OCI-LY1 (cell line): ENCODE measurements at regions not wholly inside any gene's neighbourhood (a gene's known extent, or its start where the extent isn't known, plus 50 kb on each side); places are given as distances from the start of the nearest gene placed in this dataset.

Experiments
- H2AFZ ChIP-seq: fragments of 200-600 bp; sonication (generic), shearing (Covaris generic); 2 replicates; pipeline ENCODE4 v1.6.0; 2014; ENCODE audit warnings: antibody characterized with exemption, mild to moderate bottlenecking, low read length
- H3F3A ChIP-seq: fragments of 200-600 bp; sonication (generic), shearing (Covaris generic); 2 replicates; pipeline ENCODE4 v1.6.0; 2014; ENCODE audit warnings: mild to moderate bottlenecking, antibody characterized with exemption, low read length, moderate library complexity; ENCODE audit not compliant: insufficient read depth
- H3K27ac ChIP-seq: fragments of 200-600 bp; sonication (generic); 2 replicates; pipeline ENCODE4 v1.5.1; 2014; ENCODE audit warnings: low read length, mixed run types, mild to moderate bottlenecking, low read depth; ENCODE audit not compliant: poor library complexity, severe bottlenecking
- H3K27me3 ChIP-seq: fragments of 200-600 bp; sonication (generic); 2 replicates; pipeline ENCODE4 v1.6.0; 2014; ENCODE audit warnings: antibody characterized with exemption, mild to moderate bottlenecking, low read length, moderate library complexity; ENCODE audit not compliant: insufficient read depth
- H3K36me3 ChIP-seq: fragments of 200-600 bp; sonication (generic); 2 replicates; pipeline ENCODE4 v1.6.1; 2014; ENCODE audit warnings: mild to moderate bottlenecking, antibody characterized with exemption, low read length, moderate library complexity, mixed read lengths; ENCODE audit not compliant: insufficient read depth
- H3K4me1 ChIP-seq: fragments of 200-600 bp; sonication (generic); 2 replicates; pipeline ENCODE4 v1.5.1; 2014; ENCODE audit warnings: mild to moderate bottlenecking, low read length, moderate library complexity; ENCODE audit not compliant: insufficient read depth, severe bottlenecking
- H3K4me2 ChIP-seq: fragments of 200-600 bp; sonication (generic), shearing (Covaris generic); 2 replicates; pipeline ENCODE4 v1.6.1; 2014; ENCODE audit warnings: low read length
- H3K4me3 ChIP-seq: fragments of 200-600 bp; sonication (generic); 2 replicates; pipeline ENCODE4 v1.5.1; 2014; ENCODE audit warnings: low read length, low read depth, mild to moderate bottlenecking, mixed read lengths; ENCODE audit not compliant: poor library complexity, severe bottlenecking
- H3K79me2 ChIP-seq: fragments of 200-600 bp; shearing (Covaris generic); 2 replicates; pipeline ENCODE4 v1.6.1; 2016; ENCODE audit warnings: mixed run types, low read length, mixed read lengths; ENCODE audit not compliant: insufficient read depth
- H3K9ac ChIP-seq: fragments of 200-600 bp; sonication (generic), shearing (Covaris generic); 2 replicates; pipeline ENCODE4 v1.6.1; 2014; ENCODE audit warnings: mild to moderate bottlenecking, low read length, mixed read lengths
- H3K9me2 ChIP-seq: fragments of 200-600 bp; sonication (generic), shearing (Covaris generic); 2 replicates; pipeline ENCODE4 v1.6.1; 2014; ENCODE audit warnings: low read depth, mild to moderate bottlenecking, low read length, mixed read lengths
- H3K9me3 ChIP-seq: fragments of 200-600 bp; shearing (Covaris generic); 2 replicates; pipeline ENCODE4 v1.6.1; 2014; ENCODE audit warnings: low read length, mixed read lengths
- H4K20me1 ChIP-seq: fragments of 200-600 bp; sonication (generic), shearing (Covaris generic); 2 replicates; pipeline ENCODE4 v1.6.0; 2016; ENCODE audit warnings: mild to moderate bottlenecking, low read length; ENCODE audit not compliant: insufficient read depth
- CTCF ChIP-seq: fragments of 200-600 bp; sonication (generic), shearing (Covaris generic); IDR thresholded peaks from 2 replicates; pipeline ENCODE4 v1.5.1; 2017; ENCODE audit warnings: mild to moderate bottlenecking, antibody characterized with exemption, low read length, moderate library complexity, mixed read lengths
- EZH2 ChIP-seq: fragments of 200-600 bp; sonication (generic), shearing (Covaris generic); IDR thresholded peaks from 2 replicates; pipeline ENCODE4 v1.8.0; 2017; ENCODE audit warnings: borderline replicate concordance, mixed run types, mild to moderate bottlenecking, antibody characterized with exemption, low read length, moderate library complexity, mixed read lengths

- Histone ChIP-seq H3K9me2 (no peaks in the 10 kb centered on the region), H3K9me3 (peaks cover 2% of the 10 kb centered on the region; the same call in 1 of the 2 replicates), H3K4me2 (no peak overlapping the region), H3K79me2 (no peaks in the 10 kb centered on the region), H3K27ac (no peak overlapping the region), H3K9ac (no peak overlapping the region), H4K20me1 (no peaks in the 10 kb centered on the region), H3K27me3 (no peaks in the 10 kb centered on the region), H3K4me3 (no peak overlapping the region), H3K4me1 (no peaks in the 10 kb centered on the region), H2AFZ (no peak overlapping the region), H3K36me3 (no peaks in the 10 kb centered on the region), H3F3A (no peaks in the 10 kb centered on the region)
- TF ChIP-seq CTCF = no peak
- no peak for TF ChIP-seq EZH2
Measured at GRCh38 chr16:65932350-65933072, 434.0 kb upstream of the CDH5 start.

- H3K27ac ChIP-seq = no peak overlapping the region
- TF ChIP-seq CTCF (no peak), EZH2 (no peak)
- H3K9me3 ChIP-seq = no peaks in the 10 kb centered on the region
- H3K9ac ChIP-seq = no peak overlapping the region
- no peak overlapping the region for H3K4me2 ChIP-seq
- no peaks in the 10 kb centered on the region for H3K9me2 ChIP-seq
- H3F3A ChIP-seq = no peaks in the 10 kb centered on the region
- no peaks in the 10 kb centered on the region for H4K20me1 ChIP-seq
- no peak overlapping the region for H3K4me3 ChIP-seq
- no peaks in the 10 kb centered on the region for H3K27me3 ChIP-seq
- no peak overlapping the region for H2AFZ ChIP-seq
- H3K4me1 ChIP-seq = no peaks in the 10 kb centered on the region
- no peaks in the 10 kb centered on the region for H3K36me3 ChIP-seq
- H3K79me2 ChIP-seq = no peaks in the 10 kb centered on the region
Measured at GRCh38 chr16:65922923-65923322, 443.6 kb upstream of the CDH5 start.

- Histone ChIP-seq H3K4me3 (no peak overlapping the region), H2AFZ (no peak overlapping the region), H3K9me3 (no peaks in the 10 kb centered on the region), H3K36me3 (no peaks in the 10 kb centered on the region), H3K79me2 (no peaks in the 10 kb centered on the region), H3K9me2 (no peaks in the 10 kb centered on the region), H3K27me3 (no peaks in the 10 kb centered on the region), H3K4me2 (no peak overlapping the region), H3K9ac (no peak overlapping the region), H3K4me1 (no peaks in the 10 kb centered on the region), H3K27ac (no peak overlapping the region), H3F3A (no peaks in the 10 kb centered on the region), H4K20me1 (no peaks in the 10 kb centered on the region)
- TF ChIP-seq CTCF = no peak
- no peak for TF ChIP-seq EZH2
Measured at GRCh38 chr16:65919986-65920376, 446.5 kb upstream of the CDH5 start.
